Liver (tissue), 8 donors: ENCODE measurements at regions not wholly inside any gene's neighbourhood (a gene's known extent, or its start where the extent isn't known, plus 50 kb on each side); places are given as distances from the start of the nearest gene placed in this dataset.

Experiments used
- DNase-seq: peaks from one replicate; pipeline ENCODE4 v3.0.0-alpha.2; 2017; ENCODE audit warnings: low spot score
- H3K27ac ChIP-seq, 2 donors: one replicate each; pipeline ENCODE4 v1.7.0; 2013; ENCODE audit warnings: inconsistent platforms in 2 of 2, low read length in 2 of 2, control low read depth in 1 of 2, low read depth in 1 of 2, mild to moderate bottlenecking in 1 of 2
- H3K27me3 ChIP-seq, 4 donors: one replicate each; pipeline versions ENCODE4 v1.6.1 to v1.7.0; 2013; ENCODE audit warnings: low read length in 3 of 4, inconsistent platforms in 1 of 4, mild to moderate bottlenecking in 1 of 4, moderate library complexity in 1 of 4; ENCODE audit not compliant: control insufficient read depth in 4 of 4, insufficient read depth in 4 of 4
- H3K36me3 ChIP-seq, 4 donors: one replicate each; pipeline versions ENCODE4 v1.6.1 to v1.7.0; 2013; ENCODE audit warnings: low read length in 3 of 4, mild to moderate bottlenecking in 3 of 4, low read depth in 1 of 4, moderate library complexity in 1 of 4; ENCODE audit not compliant: control insufficient read depth in 4 of 4, insufficient read depth in 3 of 4
- H3K4me1 ChIP-seq, 4 donors: one replicate each; pipeline versions ENCODE4 v1.6.1 to v1.7.0; 2013; ENCODE audit warnings: low read length in 3 of 4, mild to moderate bottlenecking in 3 of 4, moderate library complexity in 1 of 4; ENCODE audit not compliant: control insufficient read depth in 4 of 4, insufficient read depth in 4 of 4
- H3K4me3 ChIP-seq, 3 donors: one replicate each; pipeline versions ENCODE4 v1.6.1 to v1.7.0; 2013; ENCODE audit warnings: low read length in 3 of 3, control low read depth in 1 of 3, low read depth in 1 of 3, mild to moderate bottlenecking in 1 of 3
- H3K9ac ChIP-seq, 2 donors: one replicate each; pipeline ENCODE4 v1.7.0; 2013; ENCODE audit warnings: low read length in 2 of 2, mild to moderate bottlenecking in 2 of 2, moderate library complexity in 2 of 2, control low read depth in 1 of 2, low read depth in 1 of 2
- H3K9me3 ChIP-seq, 4 donors: one replicate each; pipeline versions ENCODE4 v1.6.1 to v1.7.0; 2013; ENCODE audit warnings: low read length in 3 of 4; ENCODE audit not compliant: control insufficient read depth in 4 of 4
- ATF3 ChIP-seq: IDR thresholded peaks from 2 replicates; pipeline ENCODE4 v1.6.1; 2016; ENCODE audit warnings: antibody characterized with exemption
- CTCF ChIP-seq: fragments of 150-350 bp; IDR thresholded peaks from 2 replicates; pipeline ENCODE4 v1.5.1; 2017; ENCODE audit warnings: improper control_type of control experiment, low read depth, low read length; ENCODE audit not compliant: missing input control
- EGR1 ChIP-seq, 2 donors: IDR thresholded peaks; 2 replicates each; pipeline ENCODE4 v1.6.1; 2016 to 2018; ENCODE audit warnings: antibody characterized with exemption in 2 of 2, low read depth in 2 of 2
- FOXA1 ChIP-seq: IDR thresholded peaks from 2 replicates; pipeline ENCODE4 v1.6.1; 2016; ENCODE audit warnings: antibody characterized with exemption
- FOXA2 ChIP-seq: IDR thresholded peaks from 2 replicates; pipeline ENCODE4 v1.6.1; 2016; ENCODE audit warnings: antibody characterized with exemption
- GABPA ChIP-seq, 2 donors: IDR thresholded peaks in 1 of 2; conservative IDR thresholded peaks in 1 of 2; 2 replicates each; pipeline ENCODE4 v1.6.1; 2016; ENCODE audit warnings: antibody characterized with exemption in 2 of 2, mild to moderate bottlenecking in 1 of 2, moderate library complexity in 1 of 2
- HNF4A ChIP-seq, 2 donors: conservative IDR thresholded peaks; 2 replicates each; pipeline ENCODE4 v1.6.1; 2016; ENCODE audit warnings: antibody characterized with exemption in 2 of 2, mild to moderate bottlenecking in 2 of 2
- HNF4G ChIP-seq: IDR thresholded peaks from 2 replicates; pipeline ENCODE4 v1.6.1; 2016; ENCODE audit warnings: antibody characterized with exemption
- JUND ChIP-seq, 2 donors: IDR thresholded peaks; 2 replicates each; pipeline ENCODE4 v1.6.1; 2016; ENCODE audit warnings: antibody characterized with exemption in 2 of 2
- MAX ChIP-seq: IDR thresholded peaks from 2 replicates; pipeline ENCODE4 v1.6.1; 2016; ENCODE audit warnings: antibody characterized with exemption
- NR2F2 ChIP-seq: IDR thresholded peaks from 2 replicates; pipeline ENCODE4 v1.6.1; 2016; ENCODE audit warnings: antibody characterized with exemption
- RAD21 ChIP-seq, 2 donors: IDR thresholded peaks; 2 replicates each; pipeline ENCODE4 v1.6.1; 2016; ENCODE audit warnings: antibody characterized with exemption in 2 of 2, mild to moderate bottlenecking in 2 of 2
- REST ChIP-seq: IDR thresholded peaks from 2 replicates; pipeline ENCODE4 v1.6.1; 2016; ENCODE audit warnings: antibody characterized with exemption, mild to moderate bottlenecking
- RXRA ChIP-seq, 2 donors: IDR thresholded peaks; 2 replicates each; pipeline ENCODE4 v1.6.1; 2017 to 2018; ENCODE audit warnings: antibody characterized with exemption in 2 of 2, mild to moderate bottlenecking in 1 of 2
- SP1 ChIP-seq: IDR thresholded peaks from 2 replicates; pipeline ENCODE4 v1.6.1; 2018; ENCODE audit warnings: antibody characterized with exemption, mild to moderate bottlenecking
- TAF1 ChIP-seq: conservative IDR thresholded peaks from 2 replicates; pipeline ENCODE4 v1.6.1; 2016; ENCODE audit warnings: antibody characterized with exemption, mild to moderate bottlenecking
- YY1 ChIP-seq: IDR thresholded peaks from 2 replicates; pipeline ENCODE4 v1.6.1; 2016; ENCODE audit warnings: antibody characterized with exemption, mild to moderate bottlenecking
- ZBTB33 ChIP-seq: IDR thresholded peaks from 2 replicates; pipeline ENCODE4 v1.6.1; 2016; ENCODE audit warnings: antibody characterized with exemption
- WGBS: extraction: QIAGEN DNeasy Blood & Tissue Kit; methylation state at CpG from one replicate; pipeline ENCODE4 v1.1.7; 2013; 5-methylcytosine and 5-hydroxymethylcytosine counted together
- donor health status: healthy.
- donor health status: healthy.
- donor health status: healthy.
- donor health status: healthy.
- donor health status: healthy.

- Histone ChIP-seq H3K27ac (no peak overlapping the region), H3K27me3 (no peaks in the 10 kb centered on the region), H3K4me1 (no peaks in the 10 kb centered on the region), H3K9me3 (no peaks in the 10 kb centered on the region), H3K36me3 (no peaks in the 10 kb centered on the region), H3K9ac (no peak overlapping the region), H3K4me3 (no peak overlapping the region)
- no peak for TF ChIP-seq SP1
- TF ChIP-seq MAX, result no peak
- TF ChIP-seq FOXA2, result no peak
- no peak for TF ChIP-seq YY1
- no peak for TF ChIP-seq RXRA (IDR thresholded peaks at IDR 0.05)
- TF ChIP-seq ZBTB33, result no peak
- no peak for TF ChIP-seq ATF3
- no peak for TF ChIP-seq GABPA (IDR thresholded peaks at IDR 0.05 in 1 of 2, conservative IDR thresholded peaks at IDR 0.05 in 1 of 2)
- TF ChIP-seq FOXA1, result no peak
- TF ChIP-seq EGR1 (IDR thresholded peaks at IDR 0.05; ENCODE audit: low read depth in 2 of 2), result no peak
- TF ChIP-seq HNF4G, result no peak
- no peak for TF ChIP-seq HNF4A (conservative IDR thresholded peaks at IDR 0.05)
- no peak for TF ChIP-seq REST
- no peak for TF ChIP-seq TAF1
- TF ChIP-seq CTCF, result no peak
- no peak for TF ChIP-seq JUND (IDR thresholded peaks at IDR 0.05)
- no peak for TF ChIP-seq NR2F2
- TF ChIP-seq RAD21 (IDR thresholded peaks at IDR 0.05), result no peak
- WGBS, result 90% methylated on average over 8 of the region's 8 CpGs
- no peak for DNase-seq
These were observed 119.5 kb downstream of the SKIDA1 start for GRCh38 chr10:21405981-21406380.
